Pulmonary artery endothelial cell (primary cell): ENCODE measurements at regions not wholly inside any gene's neighbourhood (a gene's known extent, or its start where the extent isn't known, plus 50 kb on each side); places are given as distances from the start of the nearest gene placed in this dataset.

Experiments
- DNase-seq: peaks from one replicate; pipeline ENCODE4 v3.0.0-alpha.2; 2011; ENCODE audit warnings: low read depth, low spot score

DNA sequence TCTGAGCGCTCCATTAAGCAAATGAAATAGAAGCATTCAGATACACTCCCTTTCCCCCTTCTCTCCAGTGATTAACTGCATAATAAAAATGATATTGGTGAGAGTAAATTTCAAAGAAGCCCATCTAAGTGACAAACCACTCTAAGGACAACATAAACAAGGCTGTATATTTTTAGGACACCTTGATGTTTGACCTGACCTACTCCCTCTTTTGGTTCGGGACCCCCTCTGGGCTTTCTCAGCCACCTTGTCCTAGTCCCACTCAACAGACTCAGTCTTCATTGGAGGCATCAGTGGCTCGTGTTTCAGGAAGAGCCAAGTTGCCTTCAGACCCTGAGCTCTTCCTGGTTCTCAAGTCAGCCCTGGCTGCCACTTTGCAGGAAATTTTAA, 182.3 kb upstream of the NCAM1 start:
- no peak for DNase-seq

DNA sequence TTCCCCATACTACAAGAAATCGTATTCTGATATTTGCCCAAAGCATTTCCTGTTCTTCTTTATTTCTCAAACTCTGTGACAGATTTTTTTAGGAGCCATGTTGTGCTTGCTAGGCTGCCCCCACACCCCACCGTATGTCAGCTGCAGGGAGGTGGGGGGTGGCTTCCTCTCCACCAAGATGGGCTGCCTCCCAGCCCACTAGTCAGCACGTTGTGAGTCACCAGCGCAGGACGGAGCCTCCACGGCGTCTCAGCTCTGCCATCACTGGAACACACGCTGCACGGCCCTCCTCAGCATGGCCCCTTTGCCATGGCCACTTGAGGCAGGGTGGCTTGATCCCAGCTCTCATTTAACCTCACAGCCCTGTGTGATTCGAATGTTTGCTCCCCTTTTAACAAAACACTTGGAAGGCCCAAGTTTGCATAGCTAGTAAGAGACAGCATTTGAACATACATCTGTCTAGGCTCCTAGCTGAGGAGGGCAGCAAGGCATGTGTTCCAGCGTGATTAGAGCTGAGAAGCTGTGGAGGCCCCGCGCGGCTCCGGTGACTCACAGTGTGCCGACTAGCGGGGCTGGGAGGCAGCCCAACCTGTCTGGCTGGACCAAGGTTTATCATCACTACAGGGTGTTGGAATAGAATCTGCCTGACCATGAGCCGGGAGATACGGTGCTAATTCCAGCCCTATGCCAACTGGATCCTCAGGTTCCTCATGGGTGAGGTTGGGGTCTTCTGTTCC, 180.7 kb upstream of the NCAM1 start:
- no peak for DNase-seq

DNA sequence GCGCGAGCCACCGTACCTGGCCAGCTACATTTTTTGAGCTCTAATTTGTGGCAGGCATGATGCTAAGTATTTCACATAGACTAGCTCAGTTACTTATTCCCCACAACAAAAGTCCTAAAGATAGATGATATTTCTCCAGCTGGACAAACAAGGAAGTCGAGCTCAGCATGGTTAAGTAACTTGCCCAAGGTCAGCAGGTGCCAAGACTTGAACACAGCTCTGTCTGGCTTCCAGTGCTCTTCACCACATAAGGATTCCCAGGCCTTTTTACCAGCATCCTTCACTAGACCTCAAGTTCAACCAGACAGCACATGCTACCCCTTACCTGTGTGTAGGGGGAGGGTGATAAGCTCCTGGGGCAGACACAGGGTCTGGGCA, 177.3 kb upstream of the NCAM1 start:
- no peak for DNase-seq

DNA sequence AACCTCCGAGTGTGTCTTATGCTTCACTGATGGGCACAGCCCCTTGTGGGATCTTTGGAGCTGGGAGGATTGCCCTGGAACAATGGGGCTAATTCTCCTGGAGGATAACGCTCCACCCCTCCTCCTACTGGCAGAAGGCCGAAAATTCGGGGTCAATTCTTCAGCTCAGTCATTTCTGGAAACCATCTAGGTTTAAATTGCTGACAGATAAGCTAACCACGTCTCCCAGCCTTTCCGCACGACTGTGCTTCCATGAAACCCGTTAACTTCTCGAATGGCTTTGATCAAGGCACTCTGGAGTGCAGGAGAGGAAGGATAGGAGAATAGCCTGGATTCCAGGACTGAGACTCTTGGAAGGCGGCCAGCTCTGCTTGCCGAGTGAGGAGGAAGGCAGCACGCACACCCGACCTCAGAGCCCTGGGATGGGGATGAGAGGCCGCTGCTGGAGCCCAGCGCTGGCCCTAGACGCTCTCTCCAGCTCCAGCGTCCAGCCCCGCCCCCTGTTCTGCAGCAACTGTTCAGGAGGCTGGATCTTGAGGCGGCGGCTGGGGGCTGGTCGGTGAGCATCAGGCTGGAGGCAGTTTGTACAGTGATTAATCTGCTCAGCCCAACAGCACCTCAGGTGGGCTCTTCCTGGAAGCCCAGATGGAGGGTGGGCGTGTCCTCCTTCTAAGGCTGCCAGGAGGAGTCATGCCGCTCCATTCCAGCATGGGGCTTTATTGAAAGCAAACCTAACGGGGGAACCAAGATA, 176.7 kb upstream of the NCAM1 start:
- DNase-seq: no peak

DNA sequence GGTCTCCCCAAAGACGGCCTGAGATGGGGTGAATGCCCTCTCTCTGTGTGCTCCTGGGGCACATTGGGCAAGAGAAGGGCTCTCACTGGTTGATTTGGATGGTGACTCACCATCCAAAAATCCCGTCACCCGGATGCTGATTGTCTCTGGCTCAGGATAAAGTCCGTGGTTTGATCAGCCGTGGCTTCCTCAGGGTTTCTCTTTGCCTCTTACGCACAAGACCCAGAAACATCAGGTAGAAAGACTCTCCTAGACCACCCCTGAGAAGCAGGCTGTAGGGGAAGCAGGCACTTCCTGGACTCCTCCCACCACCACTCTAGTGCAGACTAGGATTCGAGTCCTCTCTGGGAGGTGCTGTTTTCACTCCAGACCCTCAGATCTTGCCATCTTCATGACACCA, 176.1 kb upstream of the NCAM1 start:
- no peak for DNase-seq

DNA sequence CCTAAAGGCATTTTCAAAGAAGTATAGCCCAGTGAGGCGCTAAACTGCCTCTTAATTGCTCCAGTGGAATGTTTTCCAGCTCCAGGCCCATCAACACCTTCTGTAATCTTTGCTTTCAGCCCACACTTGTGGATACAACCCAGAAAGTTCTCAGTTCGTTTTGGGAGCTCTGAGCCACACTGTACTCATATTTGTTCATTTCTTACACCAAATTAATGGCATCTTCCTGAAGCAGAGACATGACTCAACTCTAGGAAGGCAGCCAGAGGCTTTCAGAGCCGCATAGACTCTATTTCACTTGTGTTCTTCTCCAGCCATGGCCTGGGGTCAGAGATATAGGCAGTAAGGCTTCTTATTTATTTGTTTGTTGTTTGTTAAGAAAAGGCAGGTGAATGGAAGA, 175.5 kb upstream of the NCAM1 start:
- DNase-seq: no peak

DNA sequence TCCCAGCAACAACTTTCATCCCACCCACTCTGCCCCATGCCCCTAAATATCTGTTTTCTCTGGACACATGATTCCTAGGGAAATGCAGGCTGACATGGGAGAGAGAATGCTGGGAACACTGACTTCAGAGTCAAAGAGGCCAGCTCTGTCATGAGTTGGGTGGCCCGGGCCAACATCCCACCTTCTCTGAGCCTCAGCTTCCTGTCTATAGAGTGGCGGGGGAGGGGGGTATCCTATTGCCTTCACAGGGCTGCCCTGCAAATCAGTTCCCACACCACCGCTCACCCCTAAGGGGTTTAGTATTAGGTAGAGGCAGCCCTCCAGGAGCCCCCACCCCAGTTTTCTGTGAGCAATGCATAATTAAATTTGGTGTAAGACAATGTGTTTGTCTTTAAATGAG, 175.0 kb upstream of the NCAM1 start:
- DNase-seq: no peak

DNA sequence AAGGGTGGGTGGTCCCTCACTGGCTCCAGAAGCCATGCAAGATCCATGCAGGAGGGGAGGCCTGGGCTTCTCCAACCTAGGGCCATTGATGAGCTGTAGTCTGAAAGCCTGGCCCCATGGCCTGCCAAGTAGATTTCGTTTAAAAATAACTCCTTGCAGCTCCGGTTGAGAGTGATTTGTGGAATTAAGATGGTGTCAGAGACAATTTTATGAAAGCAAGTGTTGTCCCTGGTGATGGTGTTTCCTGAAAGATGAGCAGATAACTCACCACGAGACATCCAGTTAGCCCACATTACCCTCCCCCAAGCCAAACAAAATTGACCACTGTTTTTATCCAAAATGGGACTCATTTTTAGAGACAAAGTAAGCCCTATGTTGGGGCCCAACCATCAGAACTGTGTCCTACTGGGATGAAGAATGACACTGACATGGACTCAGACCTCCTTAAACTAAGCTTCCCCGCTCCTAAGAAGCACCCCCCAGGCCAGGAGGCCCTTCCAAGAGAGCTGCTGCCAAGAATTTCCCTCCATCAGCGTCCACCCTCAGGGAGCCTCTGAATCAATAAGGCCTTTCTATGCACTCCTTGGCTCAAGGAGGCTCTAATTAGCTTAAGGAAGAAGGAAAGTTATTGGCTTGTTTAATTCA, 174.2 kb upstream of the NCAM1 start:
- DNase-seq: no peak

DNA sequence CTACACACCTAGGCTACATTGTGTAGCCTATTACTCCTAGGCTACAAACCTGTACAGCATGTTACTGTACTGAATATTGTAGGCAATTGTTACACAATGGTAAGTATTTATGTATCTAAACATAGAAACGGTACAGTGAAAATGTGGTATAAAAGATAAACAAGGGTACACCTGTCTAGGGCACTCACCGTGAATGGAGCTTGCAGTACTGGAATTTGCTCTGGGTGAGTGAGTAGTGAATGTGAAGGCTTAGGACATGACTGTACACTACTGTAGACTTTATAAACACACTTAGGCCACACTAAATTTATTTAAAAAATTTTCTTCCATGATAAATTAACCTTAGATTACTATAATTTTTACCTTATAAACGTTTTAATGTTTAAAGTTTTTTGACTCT, 171.7 kb upstream of the NCAM1 start:
- DNase-seq: no peak

DNA sequence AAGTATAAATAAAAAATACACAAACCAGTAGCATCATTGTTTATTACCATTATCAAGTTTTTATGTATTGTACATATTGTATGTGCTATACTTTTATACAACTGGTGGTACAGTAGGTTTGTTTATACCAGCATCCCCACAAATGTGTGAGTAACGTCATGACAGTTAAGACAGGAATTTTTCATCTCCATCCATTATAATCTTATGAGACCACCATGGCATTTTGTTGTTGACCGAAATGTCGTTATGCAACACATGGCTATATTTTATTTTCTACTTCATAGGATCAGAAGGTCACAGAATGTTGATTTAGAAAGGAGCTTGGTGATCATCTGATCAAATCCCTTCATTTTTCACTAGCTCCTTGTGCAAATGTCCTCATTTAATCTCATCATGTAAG, 170.9 kb upstream of the NCAM1 start:
- no peak for DNase-seq

DNA sequence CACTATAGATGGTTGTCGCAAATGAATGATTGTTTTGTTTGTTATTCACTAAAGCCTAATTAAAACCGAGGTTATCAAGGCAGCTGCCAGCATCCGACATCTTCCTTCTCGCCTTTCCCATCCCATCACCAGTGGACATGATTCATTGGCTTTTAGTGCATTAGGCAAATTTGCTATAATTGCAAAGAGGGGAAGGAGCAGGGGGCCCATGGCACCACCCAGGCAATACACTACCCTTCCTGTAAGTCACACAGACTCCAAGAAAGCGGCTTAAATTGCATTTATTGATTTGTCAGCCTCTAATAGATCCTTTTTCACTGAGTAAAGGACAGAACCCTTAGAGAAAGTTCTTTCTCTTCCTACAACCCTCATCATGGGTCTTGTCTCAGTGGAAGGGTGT, 169.2 kb upstream of the NCAM1 start:
- DNase-seq: no peak

DNA sequence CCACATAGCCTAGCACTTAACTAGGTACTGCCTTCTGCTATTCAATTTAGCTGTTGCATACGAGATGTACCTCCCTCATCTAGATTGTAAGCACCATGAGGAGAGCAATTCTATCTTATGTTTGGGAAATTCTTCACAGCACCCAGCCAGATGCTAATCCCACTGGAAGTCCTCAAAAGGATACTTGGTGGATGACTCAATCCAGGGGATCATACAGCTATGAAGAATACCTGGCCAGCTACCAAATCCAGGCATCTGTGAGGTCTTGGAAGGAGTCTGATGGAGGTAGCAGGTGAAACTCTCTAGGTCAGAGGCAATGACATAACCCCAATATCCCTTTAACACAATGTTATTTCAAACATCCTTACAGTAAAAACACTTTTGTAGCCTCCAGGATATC, 167.8 kb upstream of the NCAM1 start:
- DNase-seq: no peak

DNA sequence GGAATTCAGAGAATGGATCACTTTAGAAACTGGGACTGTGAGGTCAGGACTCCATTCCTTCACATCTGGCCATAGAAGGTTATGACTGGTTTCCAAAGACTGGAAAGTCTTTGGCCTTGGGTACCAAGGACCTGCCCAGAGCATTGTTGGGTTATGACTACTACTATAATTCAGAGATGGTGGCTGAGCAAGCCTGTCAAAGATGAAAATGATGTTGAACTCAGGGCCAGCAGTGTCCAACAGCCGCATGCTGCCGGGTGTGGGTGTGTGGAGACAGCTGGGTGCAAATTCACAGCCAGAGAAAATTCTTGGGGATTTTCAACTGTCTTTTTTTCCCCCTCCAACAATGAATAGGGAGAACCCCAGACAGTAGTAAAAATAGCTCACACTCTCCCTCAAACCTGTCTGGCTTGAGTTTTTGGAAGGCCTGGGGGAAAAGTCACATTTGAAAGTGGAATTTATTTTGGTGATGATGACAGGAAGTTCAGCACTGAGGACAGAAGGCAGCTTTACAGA, 166.8 kb upstream of the NCAM1 start:
- DNase-seq: no peak

DNA sequence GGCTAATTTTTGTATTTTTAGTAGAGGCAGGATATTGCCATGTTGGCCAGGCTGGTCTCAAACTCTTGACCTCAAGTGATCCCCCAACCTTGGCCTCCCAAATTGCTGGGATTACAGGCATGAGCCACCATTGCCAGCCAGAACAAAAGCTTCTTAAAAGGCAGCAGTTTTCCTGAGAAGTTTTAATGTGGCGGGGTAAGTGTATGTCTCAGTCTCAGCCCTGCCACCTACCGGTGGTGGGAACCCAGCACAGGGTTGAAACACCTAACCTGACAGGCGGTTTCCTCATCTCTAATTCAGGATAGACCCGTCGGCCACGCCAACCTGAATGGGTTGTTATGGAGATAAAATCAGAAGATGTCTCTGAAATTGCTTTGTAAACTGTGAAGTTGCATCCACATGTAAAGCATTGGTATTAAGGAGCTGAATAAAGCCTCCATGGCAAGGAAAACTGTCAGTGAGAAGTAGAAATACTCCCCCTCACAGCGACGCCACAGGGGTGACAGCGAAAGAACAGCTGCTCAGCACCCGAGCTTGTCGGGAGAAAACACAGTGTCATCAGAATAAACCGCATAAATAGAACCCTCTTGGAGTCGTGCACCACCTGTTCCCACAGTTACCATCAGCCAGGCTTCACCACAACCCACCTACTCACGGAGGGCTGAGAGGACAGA, 165.9 kb upstream of the NCAM1 start:
- DNase-seq: no peak

DNA sequence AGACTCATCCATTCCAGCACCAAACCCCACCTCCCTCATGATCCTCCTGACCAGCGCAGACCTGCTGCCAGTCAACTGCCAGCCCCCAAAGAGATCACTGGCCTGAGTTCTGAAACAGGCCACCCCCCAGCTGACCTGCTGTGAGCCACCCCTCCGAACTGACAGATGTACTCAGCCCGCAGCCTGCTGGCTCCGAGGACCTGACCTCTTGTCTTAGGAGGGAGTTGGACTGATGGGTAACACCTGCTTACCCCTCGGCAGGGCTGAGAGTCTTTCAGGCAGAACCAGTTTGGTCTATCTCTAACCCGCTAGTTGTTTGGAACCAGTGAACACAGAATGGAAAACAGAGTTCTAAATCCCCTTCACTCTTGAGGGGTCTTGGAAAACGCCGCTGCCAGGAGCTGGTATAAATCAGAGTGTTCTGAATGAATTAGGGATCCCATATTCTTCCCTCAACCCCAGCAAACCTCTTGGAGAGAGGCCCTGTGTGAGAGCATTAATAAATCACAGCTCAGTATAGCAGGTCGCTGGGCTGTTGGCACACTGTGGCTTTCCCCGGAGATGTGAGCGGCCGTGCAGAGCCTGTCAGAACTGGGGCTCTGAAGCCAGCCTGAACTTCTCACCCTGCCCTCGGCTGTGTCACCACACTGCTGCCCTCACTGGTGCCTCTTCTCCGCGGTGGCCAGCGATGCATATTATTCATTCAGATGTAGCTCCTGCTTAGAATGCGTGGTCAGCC, 165.1 kb upstream of the NCAM1 start:
- no peak for DNase-seq

DNA sequence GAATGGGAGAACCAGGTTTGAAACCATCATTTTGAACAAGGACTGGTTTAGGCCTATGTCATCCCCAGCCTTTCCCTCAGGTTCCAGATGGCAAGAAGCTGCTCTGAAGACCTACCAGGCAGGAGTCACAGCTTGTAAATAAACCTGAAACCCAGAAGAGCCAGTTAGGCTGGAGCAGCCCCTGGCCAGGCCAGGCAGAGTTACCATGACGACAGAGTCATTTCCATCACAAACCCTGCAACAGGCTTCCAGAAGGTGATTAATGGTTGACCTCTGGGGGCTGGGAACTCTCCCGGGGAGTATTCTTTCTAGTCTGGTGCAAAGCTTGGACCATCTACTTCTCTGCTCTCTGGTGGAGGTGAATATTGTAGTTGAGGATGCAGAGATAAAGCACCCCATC, 164.1 kb upstream of the NCAM1 start:
- no peak for DNase-seq

DNA sequence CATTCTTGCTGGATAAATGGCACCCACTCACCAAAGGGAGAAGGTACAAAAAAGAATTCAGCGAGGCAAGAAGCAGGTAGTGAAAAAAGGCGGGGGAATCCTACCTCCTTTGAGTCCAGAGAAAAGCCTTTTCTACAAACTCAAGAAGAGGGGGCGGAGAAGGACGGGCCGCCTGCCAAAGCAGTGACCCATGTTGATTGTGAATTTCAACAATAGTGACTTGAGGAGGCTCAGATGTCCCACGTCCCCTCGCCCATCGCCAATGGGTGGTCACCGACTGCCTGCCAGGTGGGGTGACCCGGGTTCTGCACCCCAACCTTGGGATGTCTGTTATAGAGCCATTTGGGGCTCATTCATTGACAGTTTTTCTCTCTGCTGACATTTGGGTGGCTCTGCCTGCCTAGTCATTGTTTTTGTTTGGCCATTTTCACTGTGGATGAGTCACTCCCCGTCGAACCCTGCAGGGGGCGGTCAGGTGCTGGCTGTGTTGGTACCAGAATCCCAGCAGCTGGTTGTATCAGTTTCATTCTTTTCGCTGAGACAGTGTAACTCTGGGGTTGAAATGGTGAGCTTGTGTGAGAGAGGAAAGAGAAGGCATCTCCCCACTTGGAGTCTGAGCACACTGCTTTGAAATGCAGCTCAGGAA, 163.4 kb upstream of the NCAM1 start:
- DNase-seq: no peak

DNA sequence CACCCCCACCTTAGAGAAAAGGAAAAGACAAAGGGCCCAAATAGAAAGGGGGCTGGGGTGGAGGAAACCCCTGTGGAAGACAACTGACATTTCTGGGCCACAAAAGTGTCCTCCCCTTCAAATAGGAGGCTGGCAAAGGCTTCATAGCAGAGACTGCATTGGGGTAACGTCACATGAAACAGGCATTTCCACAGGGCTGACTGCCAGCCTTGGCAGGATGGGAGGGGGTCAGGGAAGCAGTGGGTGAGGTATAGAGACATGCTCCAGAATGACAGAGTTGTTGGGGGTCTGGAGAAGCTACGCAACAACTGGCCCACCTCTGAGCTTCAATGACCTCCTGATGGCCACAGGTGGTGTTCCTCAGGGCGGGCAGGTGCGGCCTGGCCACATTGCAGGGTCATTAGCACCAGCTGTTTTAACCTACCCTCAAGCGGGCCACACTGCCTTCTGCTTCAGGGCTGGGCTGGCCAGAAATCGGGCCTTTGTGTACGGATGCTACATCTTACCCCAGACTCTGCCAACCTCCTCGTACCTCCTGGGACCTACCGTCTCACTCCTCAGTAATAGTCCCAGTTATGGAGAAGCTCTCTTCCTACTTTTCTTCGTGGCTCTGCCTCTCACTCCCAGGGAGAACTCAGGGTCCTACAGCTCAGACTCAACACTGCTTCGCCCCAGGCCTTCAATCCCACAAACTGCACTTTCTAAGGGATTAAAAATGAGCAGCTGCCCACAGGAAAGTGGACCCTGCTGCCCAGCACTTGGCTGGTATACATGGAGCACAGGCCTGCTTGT, 160.0 kb upstream of the NCAM1 start:
- DNase-seq: no peak

DNA sequence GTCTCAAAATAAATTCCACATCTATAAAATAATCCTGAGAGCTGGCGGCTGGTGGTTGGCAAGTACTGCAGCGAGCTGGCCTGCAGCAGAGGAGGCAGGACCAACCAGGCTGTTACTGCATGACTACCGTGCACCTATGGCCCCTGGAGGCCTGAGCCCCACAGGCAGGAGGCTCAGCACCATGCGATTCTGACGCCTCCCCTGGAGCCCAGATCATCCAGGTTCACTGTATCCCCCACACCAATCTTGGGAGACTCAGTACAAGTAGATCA, 159.5 kb upstream of the NCAM1 start:
- no peak for DNase-seq

DNA sequence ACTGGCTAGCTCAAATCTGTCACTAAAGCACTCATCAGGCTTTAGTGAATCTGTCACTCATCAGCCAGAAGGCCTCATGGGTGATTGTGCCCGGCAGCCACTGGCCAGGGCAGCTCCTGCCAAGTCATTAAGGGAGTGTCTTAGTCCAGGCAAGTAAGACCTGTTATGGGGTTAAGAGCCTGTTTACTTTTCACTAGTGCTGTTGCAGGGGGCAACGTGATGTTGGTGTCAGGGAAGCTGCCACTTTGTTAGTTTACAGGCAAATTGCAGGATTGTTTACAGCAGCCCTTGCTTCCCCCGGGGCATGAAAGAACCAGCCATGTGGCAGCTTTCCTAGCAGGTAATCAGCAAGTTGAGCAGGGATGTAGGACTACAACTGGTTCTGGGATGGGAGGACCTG, 155.6 kb upstream of the NCAM1 start:
- DNase-seq: no peak
